Activated CD4-positive, alpha-beta T cell treated with anti-CD3 and anti-CD28 coated beads, Interleukin-2, amount 50 U/mL, for 48 hours (primary cell): ENCODE measurements at regions not wholly inside any gene's neighbourhood (a gene's known extent, or its start where the extent isn't known, plus 50 kb on each side); places are given as distances from the start of the nearest gene placed in this dataset.

Experiments used
- DNase-seq, 2 experiments: peaks; one replicate each; pipeline ENCODE4 v3.0.0-alpha.2; 2020

- DNase-seq = no peak
These were observed 772.8 kb upstream of the TSPY4 start for GRCh38 chrY:8564421-8564820.

GRCh38 chrY:8566198-8566597 is 771.1 kb upstream of the TSPY4 start:
- DNase-seq = no peak

DNA sequence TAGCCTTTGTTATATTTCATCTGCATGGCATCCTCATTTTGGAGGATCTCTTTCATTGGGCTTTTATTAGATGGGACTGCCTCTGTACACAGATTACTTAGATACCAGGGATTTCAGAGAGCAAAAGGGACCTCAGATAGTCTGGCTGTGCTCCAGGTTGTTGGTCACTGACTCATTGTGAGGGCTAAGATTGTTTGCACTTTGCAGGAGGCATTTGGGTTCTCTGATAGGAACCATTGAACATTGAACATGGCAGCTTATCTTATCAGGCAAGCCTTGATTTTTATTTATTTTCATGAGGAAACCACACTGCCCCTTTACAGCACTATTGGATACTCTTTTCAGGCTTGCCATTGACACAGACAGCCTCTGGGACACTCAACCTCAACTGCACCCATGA is 766.9 kb upstream of the TSPY4 start:
- no peak for DNase-seq

- DNase-seq = no peak
These were observed 764.3 kb upstream of the TSPY4 start for GRCh38 chrY:8572916-8573315.

DNA sequence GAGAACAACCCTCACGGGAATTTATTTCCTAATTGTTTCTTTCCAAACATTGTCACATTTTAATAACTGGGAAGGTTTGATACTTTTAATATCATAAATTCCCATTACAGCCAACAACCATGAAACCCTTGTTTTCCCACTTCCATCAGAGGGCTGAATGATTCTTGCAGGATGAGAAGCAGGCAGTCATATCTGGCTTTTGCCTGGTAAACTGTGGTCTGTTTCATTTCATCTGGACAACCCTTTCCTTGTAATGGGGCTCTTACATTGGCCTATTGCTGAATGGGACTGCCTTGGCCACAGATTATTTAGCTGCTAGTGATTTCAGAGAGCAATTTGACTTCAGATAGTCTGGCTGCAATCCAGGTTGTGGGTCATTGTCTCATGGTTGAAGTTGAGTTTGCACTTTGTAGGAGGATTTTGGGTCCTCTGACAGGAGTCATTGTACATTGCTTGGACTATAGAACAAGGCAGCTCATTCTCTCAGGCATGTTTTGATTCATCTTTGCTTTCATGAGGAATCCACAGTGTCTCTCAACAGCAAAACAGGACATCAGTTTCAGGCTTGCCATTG is 754.9 kb upstream of the TSPY4 start:
- DNase-seq = no peak

DNA sequence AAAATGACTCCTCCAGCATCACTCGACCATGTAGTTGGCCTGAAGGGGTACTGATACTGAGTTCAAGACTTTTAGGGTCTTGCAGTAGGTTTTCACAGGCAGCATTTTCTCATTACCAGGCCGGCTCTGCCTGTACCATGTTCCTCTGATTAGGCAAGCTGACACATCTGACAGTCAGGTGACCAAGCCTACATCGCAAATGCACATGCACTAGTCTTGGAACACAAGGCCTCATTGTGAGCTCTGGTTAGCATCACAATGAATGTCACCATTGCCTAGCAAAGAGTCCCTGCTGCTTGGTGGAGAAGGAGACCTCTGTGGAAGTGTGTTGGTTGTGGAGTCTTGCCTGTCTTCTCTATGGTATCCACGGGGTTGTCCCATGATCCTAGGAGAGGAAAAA is 754.1 kb upstream of the TSPY4 start:
- no peak for DNase-seq

DNA sequence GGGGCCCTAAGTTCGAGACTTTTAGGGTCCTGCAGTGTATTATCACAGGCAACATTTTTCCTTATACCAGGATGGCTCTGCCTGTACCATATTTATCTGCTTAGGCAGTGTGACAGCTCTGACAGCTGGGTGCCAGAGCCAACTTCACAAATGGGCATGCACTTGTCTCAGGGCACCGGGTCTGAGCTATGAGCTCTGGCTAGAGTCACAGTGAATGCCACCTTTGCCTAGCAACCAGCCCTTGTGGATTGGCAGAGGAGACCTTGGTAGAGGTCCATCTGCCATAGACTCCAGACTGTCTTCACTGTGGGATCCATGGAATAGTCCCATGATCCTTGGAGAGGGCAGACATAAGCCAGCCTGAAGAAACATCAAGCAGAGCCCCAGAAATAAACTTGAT is 746.6 kb upstream of the TSPY4 start:
- DNase-seq = no peak

DNA sequence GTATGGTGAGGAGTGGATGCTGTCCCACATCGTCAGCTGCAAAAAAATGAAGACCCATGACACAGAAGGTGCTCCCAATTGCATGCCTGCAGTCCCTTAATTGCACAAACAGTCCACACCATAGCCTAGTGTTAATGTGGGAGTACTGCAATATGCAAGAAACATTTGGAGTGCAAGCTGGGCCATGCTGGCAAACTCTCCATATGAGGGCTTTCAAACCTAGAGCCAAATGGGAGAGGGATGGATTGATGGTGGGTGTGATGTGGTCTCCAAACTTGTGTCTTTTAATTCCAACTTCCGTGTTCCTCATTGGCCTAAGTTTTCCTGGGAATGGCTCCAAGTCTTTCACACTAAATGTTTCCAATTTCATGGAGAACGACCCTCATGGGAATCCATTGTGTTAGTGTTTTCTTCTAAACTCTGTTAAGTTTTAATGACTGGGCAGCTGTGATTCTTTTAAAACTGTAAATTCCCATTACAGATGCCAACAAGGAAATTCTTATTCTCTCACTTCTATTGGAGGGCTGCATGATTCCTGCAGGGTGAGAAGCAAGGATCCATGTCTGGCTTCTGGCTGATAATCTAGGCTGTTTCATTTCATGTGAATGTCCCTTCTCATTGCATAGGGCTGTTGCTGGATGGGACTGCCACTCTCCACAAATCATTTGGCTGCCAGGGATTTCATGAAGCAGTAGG is 745.3 kb upstream of the TSPY4 start:
- no peak for DNase-seq

DNA sequence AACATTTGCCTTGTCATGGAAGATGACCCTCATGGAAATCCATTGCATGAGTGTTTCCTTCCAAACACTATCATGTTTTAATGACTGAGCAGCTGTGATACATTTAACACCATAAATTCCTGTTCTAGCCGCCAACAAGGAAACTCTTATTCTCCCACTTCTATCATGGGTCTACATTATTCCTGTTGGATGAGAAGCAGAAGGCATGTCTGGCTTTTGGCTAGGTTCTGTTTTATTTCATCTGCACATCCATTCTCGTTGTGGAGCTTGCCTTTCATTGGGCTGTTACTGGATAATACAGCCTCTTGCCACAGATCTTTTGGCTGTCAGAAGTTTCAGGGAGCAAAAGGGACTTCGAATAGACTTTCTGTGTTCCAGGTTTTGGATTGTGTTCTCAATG is 742.6 kb upstream of the TSPY4 start:
- no peak for DNase-seq

DNA sequence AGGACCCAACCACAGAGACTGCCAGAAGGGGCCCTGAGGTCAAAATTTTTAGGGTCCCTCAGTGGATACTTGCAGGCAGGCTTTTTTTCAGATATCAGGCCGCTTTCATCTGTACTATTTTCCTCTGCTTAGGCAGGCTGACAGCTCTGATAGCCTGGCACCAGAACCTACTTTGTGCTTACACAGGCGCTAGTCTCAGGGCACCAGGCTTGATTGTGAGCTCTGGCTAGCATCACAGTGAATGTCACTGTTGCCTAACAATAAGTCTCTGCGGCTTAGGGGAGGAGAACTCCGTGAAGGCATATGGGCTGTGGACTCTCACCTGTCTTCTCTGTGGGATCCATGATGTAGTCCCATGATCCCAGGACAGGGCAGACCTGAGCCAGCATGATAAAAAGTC is 738.1 kb upstream of the TSPY4 start:
- DNase-seq = no peak

DNA sequence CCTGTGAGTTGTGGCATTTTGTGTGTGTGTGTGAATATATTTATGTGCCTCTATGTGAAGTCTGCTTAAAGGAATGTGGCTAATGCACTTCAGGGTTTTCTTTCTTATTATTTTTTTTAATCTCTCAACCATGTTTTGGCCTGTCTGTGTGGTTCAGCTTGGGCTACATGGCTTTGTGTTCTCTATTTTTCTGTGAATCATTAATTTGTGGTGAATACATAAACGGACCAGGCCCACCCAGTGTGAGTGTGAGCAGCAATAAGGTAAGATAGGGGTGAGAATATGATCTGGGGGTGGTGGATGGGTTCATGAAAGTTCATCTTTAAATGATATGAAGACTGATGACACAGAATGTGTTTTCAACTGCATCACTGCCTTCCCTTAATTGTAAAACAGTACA is 726.6 kb upstream of the TSPY4 start:
- no peak for DNase-seq

- DNase-seq = no peak
These were observed 725.4 kb upstream of the TSPY4 start for GRCh38 chrY:8611815-8612214.

- DNase-seq = no peak
These were observed 719.0 kb upstream of the TSPY4 start for GRCh38 chrY:8618302-8618701.

GRCh38 chrY:8622156-8622555 is 715.1 kb upstream of the TSPY4 start:
- DNase-seq = no peak

- no peak for DNase-seq
These were observed 714.4 kb upstream of the TSPY4 start for GRCh38 chrY:8622856-8623255.

- no peak for DNase-seq
These were observed 707.6 kb upstream of the TSPY4 start for GRCh38 chrY:8629636-8630035.

DNA sequence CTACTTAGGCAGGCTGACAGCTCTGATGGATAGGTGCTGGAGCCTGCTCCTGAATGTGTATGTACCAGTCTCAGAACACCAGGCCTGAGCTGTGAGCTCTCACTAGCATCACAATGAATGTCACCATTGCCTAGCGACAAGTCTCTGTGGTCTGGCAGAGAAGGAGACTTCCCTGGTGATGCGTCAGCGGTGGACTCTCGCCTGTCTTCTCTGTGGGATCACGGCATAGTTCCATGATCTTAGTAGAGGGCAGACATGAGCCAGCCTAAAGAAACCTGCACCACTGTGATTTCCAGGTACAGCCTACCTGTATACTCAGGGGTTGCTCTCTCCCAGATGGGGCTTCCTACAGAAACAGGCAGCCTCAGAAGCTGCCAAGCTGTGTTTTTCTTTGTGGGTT is 699.2 kb upstream of the TSPY4 start:
- DNase-seq = no peak

DNA sequence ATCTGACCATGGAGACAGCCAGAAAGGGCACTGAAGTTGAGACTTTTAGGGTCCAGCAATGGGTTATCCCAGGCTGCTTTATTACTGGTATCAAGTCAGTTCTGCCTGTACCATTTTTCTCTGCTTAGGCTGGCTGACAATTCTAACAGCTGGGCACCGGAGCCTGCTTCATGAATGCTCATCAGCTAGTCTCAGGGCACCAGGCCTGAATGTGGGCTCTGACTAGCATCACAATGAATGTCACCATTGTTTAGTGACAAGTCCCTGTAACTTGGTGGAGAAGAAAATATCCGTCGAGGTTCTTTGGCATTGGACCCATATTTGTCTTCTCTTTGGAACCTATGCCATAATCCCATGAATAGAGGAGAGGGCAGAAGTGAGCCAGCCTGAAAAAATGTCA is 692.3 kb upstream of the TSPY4 start:
- no peak for DNase-seq

DNA sequence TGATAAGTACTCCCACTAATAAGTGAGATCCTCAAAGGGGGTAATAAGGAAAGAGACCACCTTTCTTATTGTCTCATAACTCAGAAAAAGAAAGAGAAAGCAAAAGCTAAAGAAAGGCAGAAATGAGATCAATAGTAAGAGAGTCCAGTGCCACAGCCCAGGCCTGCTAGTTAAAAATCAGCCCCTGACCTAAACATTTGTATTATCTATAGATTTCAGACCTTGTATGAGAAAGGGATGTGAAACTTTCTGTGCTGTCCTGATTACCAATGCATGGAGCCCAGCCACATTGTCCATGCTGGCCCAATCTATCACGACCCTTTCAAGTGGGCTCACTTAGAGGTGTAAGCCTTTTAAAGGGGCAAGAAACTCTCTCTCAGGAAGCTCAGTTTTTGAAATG is 684.8 kb upstream of the TSPY4 start:
- no peak for DNase-seq

- DNase-seq = no peak
These were observed 682.2 kb upstream of the TSPY4 start for GRCh38 chrY:8655017-8655416.

DNA sequence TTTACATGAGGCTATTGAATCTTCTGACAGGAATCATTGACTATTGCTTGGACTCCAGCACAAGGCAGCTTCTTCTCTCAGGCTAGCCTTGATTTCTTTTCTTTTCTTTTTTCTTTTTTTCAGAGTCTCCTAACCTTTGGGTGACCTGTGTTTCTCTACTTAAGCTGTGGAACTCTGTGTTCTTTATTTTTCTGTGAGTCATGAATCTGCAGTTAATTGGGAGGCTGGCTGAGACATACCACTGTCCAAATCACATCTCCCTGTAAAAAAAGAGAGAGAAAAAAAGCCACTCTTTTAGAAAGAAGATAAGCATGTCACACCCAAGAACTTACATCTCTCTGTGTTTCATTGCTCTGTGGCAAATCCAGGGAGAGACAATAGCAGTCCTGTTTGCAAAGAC is 681.2 kb upstream of the TSPY4 start:
- no peak for DNase-seq

DNA sequence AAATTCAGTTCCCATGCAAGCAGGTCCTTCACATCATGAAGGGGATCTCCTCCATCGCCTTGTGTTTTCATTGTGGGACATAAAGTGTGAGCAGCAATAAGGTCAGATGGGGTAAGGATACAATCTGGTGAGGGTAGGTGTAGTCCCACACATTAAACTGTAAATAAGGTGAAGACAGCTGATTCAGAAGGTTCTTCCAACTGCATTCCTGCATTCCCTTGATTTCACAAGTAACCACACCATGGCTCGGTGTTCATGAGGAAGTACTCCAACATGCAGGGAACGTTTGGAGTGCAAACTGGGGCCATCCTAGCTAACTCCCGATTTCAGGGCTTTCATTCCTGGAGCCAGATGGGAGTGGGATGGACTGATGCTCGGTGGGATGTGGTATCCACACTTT is 680.7 kb upstream of the TSPY4 start:
- no peak for DNase-seq

DNA sequence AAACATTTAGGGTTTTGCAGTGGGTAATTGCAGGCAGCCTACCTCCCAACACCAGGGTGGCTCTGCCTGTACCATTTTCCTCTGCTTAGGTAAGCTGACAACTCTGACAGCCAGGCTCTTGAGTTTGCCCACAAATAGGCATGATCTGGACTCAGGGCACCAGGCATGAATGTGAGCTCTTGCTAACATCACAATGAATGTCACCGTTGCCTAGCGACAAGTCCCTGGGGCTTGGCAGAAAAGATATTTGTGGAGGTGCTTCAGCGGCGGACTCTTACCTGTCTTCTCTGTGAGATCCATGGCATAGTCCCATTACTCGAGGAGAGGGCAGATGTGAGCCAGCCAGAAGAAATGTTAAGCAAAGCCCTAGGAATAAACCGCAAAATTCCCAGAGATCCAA is 677.5 kb upstream of the TSPY4 start:
- no peak for DNase-seq

GRCh38 chrY:8673896-8674295 is 663.4 kb upstream of the TSPY4 start:
- DNase-seq = no peak

GRCh38 chrY:8677336-8677935 is 659.8 kb upstream of the TSPY4 start:
- no peak for DNase-seq
